ENCODE measurements at regions not wholly inside any gene's neighbourhood (a gene's known extent, or its start where the extent isn't known, plus 50 kb on each side); places are given as distances from the start of the nearest gene placed in this dataset.
A peak's percentile ranks its signal among the peaks of the same experiment; 100 is the strongest.

DNA sequence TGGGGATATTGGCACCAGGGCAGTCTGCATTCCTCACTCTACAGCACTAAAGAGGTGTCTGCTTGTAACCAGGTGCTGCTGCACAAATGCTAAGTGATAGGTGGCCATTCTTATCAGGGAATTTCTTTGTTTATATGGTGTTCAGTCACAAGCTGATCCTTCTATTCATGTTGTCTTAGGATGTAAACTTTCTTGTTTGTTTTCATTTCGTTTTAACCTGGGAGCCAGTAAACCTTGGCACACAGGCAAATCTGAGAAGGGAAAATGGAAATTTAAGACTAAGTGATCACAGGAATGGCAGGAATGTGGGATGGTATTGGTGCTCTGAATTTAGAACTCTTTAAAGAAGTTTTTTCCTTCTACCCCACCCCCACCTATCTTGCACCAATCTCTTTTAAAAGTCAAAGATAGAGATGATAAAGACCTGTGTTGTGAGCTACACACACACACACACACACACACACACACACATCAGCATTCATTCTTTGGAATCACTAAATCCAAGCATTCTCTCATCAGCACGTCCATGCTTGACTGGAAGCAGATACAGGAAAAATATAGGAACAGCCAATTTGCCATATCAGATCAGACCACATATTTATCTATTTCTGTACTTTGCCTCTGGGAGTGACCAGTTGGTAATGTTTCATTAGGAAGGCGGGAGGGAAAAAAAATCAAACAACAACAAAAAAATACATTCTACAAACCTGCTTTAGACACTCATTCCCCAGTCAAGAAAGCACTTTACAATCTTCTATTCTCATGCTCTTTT is 451.4 kb upstream of the ADGRL2 start:
- DNase-seq (ENCODE audit: low read depth, low spot score), result peak; percentile 56

- DNase-seq (ENCODE audit: low read depth, low spot score), result no peak
Measured at GRCh38 chr1:81345110-81345509, 455.6 kb upstream of the ADGRL2 start.

- no peak for DNase-seq (ENCODE audit: low read depth, low spot score)
Measured at GRCh38 chr1:81340239-81340638, 460.5 kb upstream of the ADGRL2 start.

- no peak for DNase-seq (ENCODE audit: low read depth, low spot score)
Measured at GRCh38 chr1:81337226-81337625, 463.5 kb upstream of the ADGRL2 start.

GRCh38 chr1:81335876-81336275 is 464.9 kb upstream of the ADGRL2 start:
- DNase-seq (ENCODE audit: low read depth, low spot score), result no peak

DNA sequence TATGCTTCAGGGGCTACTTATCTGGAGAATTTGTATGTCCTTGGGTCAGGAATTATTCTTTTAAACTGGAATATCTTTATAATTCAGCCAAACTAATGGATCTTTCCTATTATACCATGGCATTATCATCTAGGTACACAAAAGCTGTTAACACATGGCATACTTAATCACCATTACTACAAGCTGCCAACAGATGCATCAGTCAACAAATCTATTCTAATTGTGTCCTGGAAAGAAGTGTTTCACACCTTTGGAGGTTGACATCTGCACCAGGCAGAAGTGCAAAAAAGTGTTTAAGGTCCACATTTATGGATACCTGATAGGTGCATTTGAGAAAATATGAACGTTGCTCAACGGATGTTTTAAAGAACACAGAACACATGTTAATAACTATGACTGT is 470.2 kb upstream of the ADGRL2 start:
- no peak for DNase-seq (ENCODE audit: low read depth, low spot score)

- no peak for DNase-seq (ENCODE audit: low read depth, low spot score)
Measured at GRCh38 chr1:81330111-81330510, 470.6 kb upstream of the ADGRL2 start.

- no peak for DNase-seq (ENCODE audit: low read depth, low spot score)
Measured at GRCh38 chr1:81329041-81329440, 471.7 kb upstream of the ADGRL2 start.

DNA sequence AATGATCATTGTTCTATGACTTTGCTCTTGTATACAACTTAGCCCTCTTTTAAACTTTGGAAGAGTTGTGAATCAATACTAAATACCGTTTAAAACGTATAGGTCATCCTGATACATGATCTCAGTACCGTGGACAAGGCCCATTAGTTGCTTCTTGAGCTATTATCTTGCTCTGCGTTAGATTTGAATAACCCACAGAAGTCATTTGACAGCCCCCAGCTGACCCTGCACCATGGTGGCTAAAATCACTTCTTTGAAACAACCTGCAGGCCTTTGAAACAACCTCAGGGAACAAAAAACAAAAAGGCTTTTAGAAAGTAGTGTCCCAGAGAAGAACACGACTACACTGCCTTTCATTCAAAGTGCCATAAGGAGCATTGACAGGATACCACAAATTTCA is 473.0 kb upstream of the ADGRL2 start:
- DNase-seq (ENCODE audit: low read depth, low spot score), result no peak

GRCh38 chr1:81327103-81327710 is 473.5 kb upstream of the ADGRL2 start:
- DNase-seq (ENCODE audit: low read depth, low spot score), result no peak

GRCh38 chr1:81326212-81326611 is 474.5 kb upstream of the ADGRL2 start:
- DNase-seq (ENCODE audit: low read depth, low spot score), result no peak

- no peak for DNase-seq (ENCODE audit: low read depth, low spot score)
Measured at GRCh38 chr1:81325397-81325796, 475.3 kb upstream of the ADGRL2 start.

- no peak for DNase-seq (ENCODE audit: low read depth, low spot score)
Measured at GRCh38 chr1:81323862-81324261, 476.9 kb upstream of the ADGRL2 start.

DNA sequence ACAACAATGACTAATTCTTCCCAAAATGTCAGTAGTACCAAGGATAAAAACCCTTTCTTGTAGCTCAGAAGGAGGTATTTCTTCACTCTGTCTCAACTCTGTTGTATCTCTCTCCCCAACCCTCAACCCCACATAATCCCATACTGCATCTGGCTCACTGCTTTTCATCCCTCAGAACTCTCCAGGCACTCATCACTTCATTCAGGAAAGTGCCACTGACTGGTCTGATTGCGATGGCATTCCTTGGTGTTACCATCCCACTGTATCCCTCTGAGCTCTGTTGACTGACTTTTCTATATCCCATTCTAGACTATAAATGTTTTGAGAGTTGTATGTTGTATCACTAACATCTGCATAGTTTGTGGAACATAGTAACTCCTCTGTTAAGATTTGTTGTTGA is 483.5 kb upstream of the ADGRL2 start:
- DNase-seq (ENCODE audit: low read depth, low spot score), result no peak

DNA sequence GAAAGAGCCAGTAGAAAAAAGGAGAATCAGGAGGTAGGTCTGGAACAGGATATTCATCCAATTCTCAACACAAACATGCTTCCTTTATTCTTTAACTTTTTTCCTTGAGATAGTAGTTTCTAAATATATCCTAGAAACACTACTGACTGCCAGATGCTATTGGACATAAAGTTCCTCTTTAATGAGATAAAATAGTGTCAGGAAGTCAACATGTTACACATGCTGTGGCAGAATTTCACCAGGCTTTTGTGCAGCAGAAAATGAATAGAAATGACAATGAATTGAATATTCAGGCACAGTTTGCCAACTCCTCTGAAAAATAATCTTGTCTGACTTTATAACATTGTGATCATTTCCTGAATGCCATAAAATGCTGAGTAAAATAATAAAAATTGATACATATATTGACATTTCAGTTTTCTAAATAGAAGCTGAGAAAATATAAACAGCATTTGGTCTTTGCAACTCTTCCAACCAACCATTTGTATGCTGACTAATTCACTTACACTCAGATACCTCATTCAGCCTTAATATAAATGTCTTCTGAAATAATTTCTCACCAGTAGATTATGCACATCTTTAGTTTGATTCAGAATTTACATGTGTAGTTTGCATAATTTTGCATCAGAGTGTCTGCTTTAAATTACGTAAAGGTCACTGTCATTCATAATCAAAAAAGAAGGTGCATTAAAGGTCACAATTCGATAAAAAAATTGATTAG is 486.1 kb upstream of the ADGRL2 start:
- no peak for DNase-seq (ENCODE audit: low read depth, low spot score)

DNA sequence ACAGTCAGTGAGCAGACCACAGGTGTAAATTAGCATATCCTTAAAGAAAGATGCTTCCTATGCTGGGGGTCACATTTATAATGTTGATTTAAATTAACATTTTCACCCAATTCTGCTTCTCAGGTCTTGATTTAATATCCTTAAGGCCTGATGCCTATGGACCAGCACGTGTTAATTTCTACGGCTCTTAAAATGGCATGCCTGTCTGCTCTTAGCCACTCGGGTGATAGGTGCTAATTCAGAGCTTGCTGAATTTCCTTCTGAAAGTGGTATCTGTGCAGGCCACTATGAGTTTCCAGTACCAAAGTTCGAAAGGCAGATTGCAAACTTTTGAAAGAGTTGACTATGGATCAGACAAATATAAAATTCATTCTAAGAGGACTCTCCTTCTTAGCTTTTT is 487.4 kb upstream of the ADGRL2 start:
- DNase-seq (ENCODE audit: low read depth, low spot score), result no peak

GRCh38 chr1:81312272-81312754 is 488.4 kb upstream of the ADGRL2 start:
- peak; percentile 78 for DNase-seq (ENCODE audit: low read depth, low spot score)

GRCh38 chr1:81310250-81310649 is 490.5 kb upstream of the ADGRL2 start:
- no peak for DNase-seq (ENCODE audit: low read depth, low spot score)

DNA sequence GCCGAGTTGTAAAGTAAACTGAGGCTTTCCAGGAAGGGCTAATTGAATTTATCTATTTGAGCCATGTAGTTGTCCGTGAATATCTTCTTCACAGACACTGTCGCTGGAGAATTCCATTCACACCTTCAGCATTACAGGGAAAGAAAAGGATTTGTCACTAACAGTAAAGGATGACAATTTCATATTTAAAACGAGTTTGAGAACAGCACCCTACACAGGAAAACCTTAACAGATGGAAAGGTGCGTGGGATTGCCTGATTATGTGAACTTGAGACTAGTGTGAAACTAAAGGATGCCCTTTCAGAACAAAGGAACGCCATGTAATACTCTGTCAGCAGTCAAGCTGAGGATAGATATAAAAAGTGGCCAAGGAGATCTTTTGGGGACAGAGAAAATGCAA is 492.5 kb upstream of the ADGRL2 start:
- no peak for DNase-seq (ENCODE audit: low read depth, low spot score)

GRCh38 chr1:81307786-81308185 is 492.9 kb upstream of the ADGRL2 start:
- DNase-seq (ENCODE audit: low read depth, low spot score), result no peak

GRCh38 chr1:81305997-81306452 is 494.7 kb upstream of the ADGRL2 start:
- peak; percentile 38 for DNase-seq (ENCODE audit: low read depth, low spot score)

DNA sequence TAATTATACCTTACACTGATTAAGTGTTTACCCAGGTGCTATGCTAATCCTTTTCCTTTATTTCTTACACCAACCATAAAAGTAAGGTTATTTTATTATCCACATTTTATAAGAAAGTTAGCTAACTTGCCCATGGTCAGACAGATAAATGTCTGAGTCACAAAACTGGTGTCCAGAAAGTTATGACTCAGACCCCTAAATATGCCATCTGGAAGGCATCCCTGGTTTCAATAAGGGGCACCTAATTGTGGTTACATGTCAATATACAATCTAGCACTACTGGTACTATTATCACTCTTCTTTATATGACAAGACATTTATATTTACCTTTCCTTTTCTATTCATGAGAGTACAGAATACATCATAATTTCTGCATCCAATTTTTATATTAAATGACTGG is 496.5 kb upstream of the ADGRL2 start:
- DNase-seq (ENCODE audit: low read depth, low spot score), result no peak

GRCh38 chr1:81299892-81300291 is 500.8 kb upstream of the ADGRL2 start:
- no peak for DNase-seq (ENCODE audit: low read depth, low spot score)
